IPS-NIHi7 (cell line): ENCODE measurements at regions not wholly inside any gene's neighbourhood (a gene's known extent, or its start where the extent isn't known, plus 50 kb on each side); places are given as distances from the start of the nearest gene placed in this dataset.
A peak's percentile ranks its signal among the peaks of the same experiment; 100 is the strongest.
"Not testable (repeated sequence)": the region's sequence is repeated elsewhere in the genome, so short reads cannot be mapped to it uniquely, and the experiment has no call there.

ENCODE experiments used
- DNase-seq: peaks from one replicate; pipeline ENCODE4 v3.0.0; 2012; ENCODE audit warnings: mixed read lengths; ENCODE audit errors: extremely low spot score

DNA sequence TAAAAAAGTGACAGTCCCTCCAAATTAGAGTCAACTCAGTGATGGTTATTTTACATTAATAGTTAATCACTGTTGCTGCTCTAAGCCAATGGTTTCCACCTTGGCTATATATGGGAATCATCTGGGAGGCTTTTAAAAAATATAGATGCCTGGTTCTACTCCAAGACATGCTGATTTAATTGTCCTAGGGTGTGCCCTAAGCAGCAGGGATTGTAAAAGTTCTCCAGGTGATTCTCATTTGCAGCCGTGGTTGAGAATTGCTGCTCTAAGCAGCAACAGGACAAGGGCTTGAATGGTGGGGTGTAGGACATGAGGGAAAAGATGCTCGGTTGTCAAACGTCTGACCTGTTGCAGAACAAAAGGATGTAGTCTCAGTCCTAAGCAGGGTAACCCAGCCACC, 405.1 kb upstream of the MCTP2 start:
- DNase-seq, result no peak

DNA sequence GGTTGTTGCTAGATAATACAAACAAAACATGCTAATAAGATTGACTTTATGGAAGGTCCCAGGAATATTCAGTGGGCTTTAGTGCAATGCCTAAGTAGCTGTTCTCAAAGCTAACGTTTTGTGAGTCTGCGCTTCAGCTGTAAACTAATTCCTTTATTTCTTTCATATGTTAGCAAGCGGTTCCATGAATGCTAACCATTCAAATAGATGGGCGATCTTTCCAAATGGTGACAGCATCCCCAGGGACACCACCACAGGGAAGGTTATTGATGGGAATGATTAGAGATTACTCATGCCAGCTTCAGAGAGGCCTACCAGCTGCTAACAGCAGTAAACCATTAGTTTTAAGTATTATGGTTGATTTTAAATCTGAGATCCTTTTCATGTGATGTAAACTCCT, 405.7 kb upstream of the MCTP2 start:
- no peak for DNase-seq

DNA sequence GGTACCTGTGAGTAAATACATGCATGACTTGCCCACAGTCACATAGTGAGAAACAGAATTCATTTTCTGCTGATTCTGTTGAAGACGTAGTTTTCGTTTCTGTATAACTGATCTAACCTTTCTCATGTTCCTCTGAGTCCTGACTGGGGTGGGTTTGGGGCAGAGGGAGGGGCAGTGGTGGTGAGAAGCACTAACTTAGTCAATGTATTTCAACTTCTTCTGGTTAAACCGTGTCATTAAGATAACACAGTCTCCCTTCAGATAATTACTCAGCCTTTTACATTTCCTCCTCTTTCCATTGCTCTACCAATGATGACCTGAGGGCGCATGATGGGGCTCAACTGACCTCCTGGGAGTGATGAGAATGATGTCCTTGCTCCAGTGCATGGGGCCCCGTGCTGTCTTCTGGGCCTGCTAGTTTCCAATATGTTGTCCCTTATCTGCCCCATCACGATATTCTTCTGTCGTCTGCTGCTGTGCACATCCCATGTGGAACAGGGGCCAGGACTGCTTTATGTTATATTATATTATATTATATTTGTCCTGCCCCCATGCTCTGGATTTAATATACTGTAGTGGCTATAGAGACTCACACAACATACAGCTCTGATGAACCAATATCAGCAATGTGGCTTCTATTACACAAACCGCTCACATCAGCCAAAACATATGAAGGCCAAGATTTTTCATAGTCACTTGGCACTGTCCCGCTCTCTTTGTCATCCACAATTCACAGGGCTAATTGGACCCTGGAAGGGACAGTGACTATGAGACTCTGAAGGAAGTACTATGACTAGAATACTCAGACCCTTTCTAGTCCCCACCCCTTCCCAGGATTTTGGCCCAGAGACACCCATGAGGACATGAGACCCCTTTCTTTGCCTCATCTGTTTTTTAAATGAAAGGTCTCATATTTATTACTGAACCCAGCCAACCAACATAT, 407.1 kb upstream of the MCTP2 start:
- no peak for DNase-seq

DNA sequence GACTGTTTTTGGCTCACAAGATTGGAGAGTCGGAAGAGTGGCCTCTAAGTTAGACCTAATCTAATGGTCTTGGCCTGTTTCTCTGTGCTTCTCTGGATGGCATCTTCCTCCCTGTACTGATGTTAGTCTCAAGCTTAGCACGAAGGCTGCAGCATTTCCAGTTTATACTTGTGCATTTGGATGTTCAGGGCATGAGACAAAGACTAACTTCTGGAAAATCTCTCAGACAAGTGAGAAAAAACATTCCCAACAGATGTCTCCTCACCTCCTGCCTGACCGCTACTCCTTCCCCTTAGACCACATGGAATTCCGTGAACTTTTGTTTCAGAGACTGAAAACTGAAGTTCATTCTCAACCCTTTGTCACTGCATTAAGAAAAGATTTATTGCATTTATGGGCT, 410.8 kb upstream of the MCTP2 start:
- DNase-seq, result no peak

DNA sequence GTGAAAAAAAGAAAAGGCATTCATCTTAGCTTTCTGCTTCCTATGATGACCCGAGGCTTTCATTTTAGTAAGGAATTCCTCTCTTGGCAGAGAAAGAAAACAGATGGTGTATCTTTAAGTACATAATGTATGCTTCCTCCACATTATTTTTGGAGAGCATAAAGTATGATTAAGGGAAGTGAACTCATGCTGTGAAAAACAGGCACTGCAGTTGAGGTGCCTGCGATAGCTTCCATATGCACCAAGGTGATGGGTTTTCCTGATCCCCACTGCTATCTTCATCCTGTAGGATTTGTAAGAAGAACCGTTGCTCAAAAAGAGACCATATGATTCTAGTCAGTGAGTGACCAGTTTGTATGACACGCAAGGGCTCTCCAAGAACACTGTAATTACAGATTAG, 411.5 kb upstream of the MCTP2 start:
- no peak for DNase-seq

DNA sequence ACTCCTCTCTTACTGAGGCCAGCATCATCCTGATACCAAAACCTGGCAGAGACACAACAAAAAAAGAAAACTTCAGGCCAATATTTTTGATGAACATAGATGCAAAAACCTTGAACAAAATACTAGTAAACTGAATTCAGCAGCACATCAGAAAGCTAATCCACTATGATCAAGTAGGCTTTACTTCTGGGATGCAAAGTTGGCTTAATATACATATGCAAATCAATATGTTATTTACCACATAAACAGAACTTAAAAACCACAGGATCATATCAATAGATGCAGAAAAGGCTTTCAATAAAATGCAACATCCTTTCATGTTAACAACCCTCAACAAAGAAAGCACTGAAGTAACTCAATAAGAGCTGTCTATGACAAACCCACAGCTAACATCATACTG, 414.5 kb upstream of the MCTP2 start:
- no peak for DNase-seq

DNA sequence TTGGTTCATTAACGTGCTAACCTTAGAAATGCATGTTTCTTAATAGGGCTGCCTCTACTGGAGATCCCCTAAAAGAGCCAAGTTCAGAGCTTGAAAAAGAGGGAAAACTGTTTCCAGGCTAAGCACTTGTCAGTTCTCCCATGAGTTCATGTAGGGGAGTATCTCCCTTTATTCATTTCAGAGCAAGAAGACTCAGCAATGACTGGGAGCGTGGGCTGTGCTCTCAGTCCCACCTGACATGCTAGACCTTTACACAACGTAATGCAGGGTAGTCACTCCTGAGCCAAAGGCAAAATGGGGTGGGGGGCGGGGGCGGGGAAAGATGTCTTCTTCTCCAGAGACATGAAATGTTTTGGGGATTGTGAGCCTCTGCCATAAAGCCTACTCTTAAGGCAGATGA, 420.1 kb upstream of the MCTP2 start:
- DNase-seq, result no peak

DNA sequence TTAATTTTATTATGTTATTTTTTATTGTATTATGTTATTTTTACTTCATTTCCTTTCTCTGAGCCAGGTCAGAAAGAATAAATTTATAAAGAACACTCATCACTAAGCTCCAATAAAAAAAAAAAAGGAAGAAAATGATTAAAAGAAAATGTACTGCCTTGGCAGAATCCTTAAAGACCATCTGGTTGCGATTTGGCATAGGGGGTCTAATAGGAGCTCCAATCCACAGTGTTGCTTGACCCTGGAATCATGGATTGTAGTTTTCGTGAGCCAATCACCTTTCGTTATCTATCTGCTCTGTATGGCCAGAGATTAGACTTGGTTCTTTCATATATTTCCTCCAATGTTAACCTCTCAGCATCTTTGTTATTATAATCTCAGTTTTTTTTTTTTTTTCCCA, 421.8 kb upstream of the MCTP2 start:
- DNase-seq, result no peak

DNA sequence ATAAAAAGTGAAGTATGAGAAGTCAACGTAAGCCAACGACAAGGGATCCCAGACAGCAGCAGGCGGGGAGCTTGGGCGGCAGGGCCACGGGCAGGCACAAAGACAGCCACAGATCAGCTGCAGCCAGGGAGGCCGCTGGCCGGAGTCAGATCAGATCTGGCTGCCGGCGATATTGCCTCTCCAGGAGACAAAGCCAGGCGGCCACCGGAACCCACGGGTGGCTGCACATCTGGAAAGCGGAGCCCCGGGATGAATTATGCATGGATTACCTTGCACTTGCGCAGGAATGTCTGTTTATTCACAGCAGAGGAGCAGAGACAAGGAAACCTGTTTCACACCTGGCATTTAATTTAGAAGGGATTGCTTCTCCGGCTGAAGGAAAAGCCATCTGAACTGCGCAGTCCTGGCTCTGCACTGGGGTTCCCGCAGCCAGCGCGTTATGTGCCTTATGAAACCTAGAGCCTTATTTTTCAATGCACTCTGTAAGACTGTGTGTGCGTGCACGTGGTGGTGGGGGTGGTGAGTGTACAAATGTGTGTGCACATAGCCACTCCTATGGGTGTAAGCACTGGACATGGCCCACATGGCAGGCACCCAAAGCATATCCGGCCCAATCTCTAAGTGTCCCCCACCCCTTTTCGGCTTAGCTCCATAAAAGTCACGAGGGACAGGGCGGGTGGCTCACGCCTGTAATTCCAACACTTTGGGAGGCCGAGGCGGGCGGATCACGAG, 427.8 kb upstream of the MCTP2 start:
- no peak for DNase-seq

DNA sequence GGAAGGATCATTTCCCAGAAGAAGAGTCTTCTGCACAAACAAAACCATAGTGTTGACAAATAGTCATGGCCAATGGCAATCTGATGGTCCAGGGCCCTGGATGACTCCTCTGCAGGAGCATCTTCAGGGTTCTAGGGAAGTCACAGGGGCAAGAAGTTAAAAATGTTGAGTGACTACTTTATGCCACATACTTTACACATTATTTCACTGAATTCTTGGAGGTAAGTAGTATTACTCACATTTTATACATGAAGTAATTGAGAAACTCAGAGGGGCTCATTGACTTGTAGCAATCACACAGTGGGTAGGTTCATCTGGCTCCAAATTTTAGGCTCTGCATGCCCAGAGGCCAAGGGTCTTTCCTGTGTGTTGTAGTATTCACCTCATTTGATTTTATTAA, 430.2 kb upstream of the MCTP2 start:
- no peak for DNase-seq

DNA sequence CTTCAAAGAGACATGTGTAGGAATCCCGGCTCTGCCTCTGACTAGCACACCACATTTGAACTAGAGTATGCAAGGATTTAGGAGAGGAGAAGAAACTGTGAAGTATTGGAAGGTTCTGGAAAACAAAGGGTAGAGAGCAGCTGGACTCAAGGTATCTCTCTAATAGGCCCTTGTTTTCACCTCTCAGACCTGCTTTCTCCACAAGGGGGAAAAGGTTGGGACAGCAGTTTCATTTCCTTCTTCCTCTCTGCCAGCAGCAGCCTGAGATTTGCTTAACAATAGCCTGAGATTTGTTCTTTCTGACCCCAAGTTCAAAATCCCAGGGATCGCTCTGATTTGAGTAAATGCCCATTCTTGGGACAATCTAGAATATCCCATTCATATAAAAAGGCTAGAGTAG, 430.6 kb upstream of the MCTP2 start:
- peak; percentile 42 for DNase-seq

DNA sequence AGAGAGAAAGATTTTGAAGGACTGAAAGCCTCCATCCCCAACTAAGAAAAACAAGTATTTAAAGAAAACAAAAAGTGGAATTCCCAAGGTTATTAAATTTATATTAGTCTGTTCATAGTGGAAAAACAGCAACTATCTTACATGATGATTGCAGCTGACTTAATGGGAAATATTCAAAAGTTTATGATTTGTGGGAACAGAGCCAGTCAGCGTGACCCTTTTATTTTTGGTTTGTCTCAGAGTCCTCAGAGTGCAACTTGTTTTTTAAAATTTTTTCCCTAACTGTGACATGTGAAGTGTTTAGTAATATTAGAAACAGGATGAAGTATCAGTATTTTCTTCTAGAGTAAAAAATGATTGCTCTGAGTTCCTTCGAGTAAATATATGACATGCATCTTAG, 441.9 kb upstream of the MCTP2 start:
- no peak for DNase-seq

DNA sequence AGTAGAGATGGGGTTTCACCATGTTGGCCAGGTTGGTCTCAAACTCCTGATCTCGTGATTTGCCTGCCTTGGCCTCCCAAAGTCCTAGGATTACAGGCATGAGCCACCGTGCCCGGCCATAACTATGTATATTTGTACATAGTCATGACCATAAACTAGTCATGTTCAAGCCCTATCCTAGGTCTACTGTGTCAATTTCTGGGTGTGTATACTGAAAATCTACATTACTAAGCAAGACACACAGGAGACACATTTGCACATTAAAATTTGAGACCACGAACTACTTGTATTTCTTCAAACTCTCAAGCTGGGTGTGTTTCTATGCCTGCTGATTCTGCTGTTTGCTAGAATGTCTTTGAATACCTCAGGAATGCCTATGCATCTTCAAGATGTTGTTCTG, 451.3 kb upstream of the MCTP2 start:
- DNase-seq, result no peak

DNA sequence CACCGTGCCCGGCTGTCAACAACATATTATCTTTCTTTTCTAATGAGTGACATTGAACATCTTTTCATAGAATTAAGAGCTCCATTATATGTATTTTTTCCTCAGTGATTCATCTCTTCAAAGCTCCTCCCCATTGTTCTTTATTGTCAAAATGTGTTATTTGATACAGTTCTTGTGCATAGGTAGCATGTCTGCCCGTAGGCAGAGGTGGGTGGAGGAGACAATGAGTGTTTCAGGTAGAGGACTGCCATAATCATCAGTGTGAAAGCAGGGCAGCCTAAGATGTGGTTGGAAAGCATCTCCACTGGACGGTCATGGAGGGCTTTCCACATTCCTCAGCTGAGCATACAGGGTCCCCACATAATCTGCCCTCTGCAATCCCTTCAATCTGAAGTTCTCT, 452.0 kb upstream of the MCTP2 start:
- no peak for DNase-seq

DNA sequence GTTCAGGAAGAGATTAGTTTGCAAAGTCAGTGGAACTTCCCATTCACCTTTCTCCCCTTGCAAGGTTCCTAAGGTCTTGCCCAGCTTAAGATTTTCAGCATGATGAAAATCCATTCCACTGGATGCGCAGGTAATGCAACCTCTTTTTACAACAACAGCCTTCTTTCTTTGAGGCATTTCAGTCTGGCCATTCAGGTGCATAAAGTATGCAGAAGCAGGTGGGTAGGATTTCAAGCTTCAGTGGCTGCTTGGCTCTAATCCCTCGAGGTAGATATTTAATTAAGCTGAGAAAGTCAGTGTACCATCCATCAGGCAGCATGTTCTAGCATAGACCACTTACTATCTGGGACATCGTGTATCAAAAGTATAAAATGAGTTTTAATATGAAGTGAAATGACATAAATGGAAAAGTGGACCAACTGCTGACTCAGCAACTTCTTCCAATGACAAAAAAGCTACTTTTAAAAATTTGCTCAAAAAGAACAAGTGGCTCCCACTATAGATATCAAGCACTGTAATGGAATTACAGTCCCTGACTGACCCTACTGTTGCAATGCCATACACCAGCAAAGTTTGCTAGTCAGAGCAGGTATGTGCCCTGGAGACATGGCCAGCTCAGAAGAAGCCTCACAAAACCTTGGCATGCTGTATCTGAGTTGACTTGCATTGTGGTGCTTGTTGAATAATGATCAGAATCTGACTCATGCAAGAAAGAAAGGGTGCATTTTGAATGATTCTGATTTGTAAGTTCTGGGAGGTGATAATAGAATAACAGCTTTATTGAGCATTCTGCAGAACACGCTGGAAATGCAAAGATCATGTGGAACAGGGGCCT, 459.9 kb upstream of the MCTP2 start:
- no peak for DNase-seq

DNA sequence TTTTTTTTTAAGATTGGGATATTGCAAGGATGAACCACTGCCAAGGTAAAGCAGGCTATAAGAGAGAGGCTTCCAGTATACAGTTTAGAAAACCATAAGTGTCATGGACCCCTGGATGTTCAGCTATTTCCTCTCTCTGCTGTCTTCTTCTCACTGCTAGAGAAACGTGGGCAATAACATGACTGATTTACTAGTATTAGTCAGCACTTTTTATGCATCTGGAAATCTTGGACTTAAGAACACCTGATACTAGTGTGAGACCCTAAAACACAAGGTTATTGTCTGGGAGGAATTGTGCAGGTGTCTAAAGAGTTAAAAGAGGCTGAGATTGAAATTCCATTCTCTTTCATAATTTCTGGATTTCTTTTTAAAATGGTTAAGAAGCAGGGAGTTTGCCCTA, 460.6 kb upstream of the MCTP2 start:
- DNase-seq, result no peak

DNA sequence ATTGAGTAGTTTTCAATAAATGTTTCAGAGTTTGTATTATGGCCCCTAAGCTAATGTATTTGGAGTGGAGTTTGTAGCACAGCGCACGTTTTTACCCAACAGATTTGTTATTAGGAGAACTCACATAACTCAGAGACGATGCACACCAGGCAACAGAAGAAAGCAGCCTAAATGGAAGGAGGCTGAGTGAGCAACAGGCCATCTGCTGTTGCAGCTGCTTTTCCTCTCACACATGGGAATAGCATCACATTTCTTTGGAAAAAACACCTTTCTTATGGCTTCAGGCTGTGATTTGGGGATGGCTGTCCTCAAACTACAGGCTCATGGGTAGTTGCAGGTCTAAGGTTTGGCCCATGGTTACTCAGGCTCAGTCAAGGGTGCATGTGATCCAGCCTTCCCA, 469.3 kb upstream of the MCTP2 start:
- DNase-seq, result no peak

DNA sequence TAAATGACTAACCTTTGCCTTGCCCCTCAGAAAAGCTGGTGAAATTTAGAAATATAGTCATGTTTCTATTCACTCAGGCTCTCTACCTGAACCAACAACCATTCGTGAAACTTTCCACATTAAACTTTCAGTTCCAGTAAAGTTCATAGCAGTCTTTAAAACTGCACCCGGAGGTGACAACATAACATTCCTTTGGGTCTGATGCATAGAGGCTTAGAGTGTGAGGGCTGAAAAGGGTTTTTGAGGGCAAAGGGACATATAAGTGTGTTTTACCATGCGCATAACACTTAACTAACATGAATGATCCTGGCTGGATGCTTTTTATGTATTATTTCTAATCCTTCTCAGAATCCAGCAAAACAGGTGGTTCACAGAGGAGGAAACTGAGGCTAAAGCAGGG, 471.7 kb upstream of the MCTP2 start:
- DNase-seq, result no peak

DNA sequence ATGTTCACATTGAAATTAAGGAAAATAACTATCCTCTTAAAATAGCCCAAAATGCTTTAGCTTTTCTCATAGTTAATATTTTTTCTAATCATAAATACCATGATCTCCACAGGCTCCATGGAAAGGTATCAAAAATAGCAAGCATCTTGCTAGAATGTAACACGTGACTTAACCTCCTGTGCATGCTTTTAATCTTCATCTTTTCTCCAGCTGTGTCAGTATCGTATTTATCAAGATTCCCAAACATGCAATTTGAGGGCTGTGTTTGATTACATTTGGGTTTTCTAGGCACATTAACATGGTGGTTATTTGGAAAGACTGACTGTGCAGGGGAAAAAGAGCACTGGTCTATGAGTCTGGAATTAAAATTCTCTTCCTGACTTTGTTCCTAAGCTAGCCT, 472.5 kb upstream of the MCTP2 start:
- no peak for DNase-seq

DNA sequence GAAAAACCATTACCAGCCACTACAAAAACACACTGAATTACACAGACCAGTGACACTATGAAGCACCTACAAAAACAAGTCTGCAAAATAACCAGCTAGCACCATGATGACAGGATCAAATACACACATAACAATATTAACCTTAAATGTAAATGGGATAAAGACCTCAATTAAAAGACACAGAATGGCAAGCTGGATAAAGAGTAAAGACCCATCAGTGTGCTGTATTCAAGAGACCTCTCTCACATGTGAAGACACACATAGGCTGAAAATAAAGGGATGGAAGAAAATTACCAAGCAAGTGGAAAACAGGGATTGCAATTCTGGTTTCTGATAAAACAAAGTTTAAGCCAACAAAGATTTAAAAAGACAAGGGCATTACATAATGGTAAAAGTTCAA, 482.7 kb upstream of the MCTP2 start:
- DNase-seq, result no peak

DNA sequence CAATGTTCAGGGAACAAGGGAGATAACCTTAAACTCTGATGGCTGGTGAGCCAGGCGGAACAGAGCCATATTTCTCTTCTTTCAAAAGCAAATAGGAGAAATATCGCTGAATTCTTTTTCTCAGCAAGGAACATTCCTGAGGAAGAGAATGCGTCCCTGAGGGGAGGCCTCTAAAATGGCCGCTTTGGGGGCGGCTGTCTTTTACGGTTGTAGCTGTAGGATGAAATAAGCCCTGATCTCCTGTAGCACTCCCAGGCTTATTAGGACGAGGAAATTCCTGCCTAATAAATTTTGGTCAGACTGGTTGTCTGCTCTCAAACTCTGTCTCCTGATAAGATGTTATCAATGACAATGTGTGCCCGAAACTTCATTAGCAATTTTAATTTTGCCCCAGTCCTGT, 496.4 kb upstream of the MCTP2 start:
- DNase-seq, result not testable (repeated sequence)

DNA sequence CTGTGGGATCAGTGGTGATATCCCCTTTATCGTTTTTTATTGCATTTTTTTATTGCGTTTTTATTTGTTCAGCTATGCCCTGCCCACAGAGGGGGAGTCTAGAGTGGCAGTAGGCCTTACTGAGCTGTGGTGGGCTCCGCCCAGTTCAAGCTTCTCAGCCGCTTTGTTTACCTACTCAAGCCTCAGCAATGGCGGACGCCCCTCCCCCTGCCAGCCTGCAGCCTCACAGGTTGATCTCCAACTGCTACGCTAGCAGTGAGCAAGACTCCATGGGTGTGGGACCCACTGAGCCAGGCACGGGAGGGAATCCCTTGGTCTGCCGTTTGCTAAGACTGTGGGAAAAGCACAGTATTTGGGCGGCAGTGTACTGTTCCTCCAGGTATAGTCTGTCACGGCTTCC, 500.6 kb upstream of the MCTP2 start:
- no peak for DNase-seq
